ENCODE measurements at regions not wholly inside any gene's neighbourhood (a gene's known extent, or its start where the extent isn't known, plus 50 kb on each side); places are given as distances from the start of the nearest gene placed in this dataset.

DNA sequence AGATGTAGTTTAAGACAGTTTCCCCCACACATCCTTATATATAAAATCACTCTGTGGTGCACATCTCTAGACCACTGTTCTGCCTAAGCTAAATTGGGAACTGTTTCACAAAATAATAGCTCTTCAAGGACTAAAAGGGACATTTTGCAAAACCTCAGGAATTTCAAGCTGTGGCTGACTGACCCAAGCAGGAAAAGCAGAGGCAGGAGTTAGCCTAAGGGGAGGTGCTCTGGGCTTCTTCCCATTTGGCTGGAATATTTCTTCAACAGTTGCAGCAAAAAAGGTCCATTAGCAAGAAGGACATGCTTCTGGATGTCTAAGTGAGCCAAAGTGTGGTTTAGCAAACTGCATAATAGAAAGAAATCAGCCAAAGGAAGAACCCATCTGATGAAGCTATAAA, 551.2 kb upstream of the ANKRD30A start:
- Histone ChIP-seq H4K20me1 (replicated peaks in 1 of 2; ENCODE audit: control insufficient read depth in 1 of 2, insufficient read depth in 2 of 2, low read length in 2 of 2) (no peaks in the 10 kb centered on the region), H2BK5ac (ENCODE audit: low read depth, low read length) (no peak overlapping the region), H3K23ac (ENCODE audit: insufficient read length) (no peak overlapping the region), H2AFZ (ENCODE audit: low read length) (no peak overlapping the region), H2BK120ac (replicated peaks; ENCODE audit: low read depth, low read length) (no peak overlapping the region), H4K5ac (ENCODE audit: insufficient read length, low read depth, low read length) (no peak overlapping the region), H3K4me2 (ENCODE audit: insufficient read depth in 1 of 2, low read depth in 2 of 2, low read length in 2 of 2) (no peak overlapping the region), H3K23me2 (ENCODE audit: low read depth, low read length) (no peaks in the 10 kb centered on the region), H3K79me2 (ENCODE audit: control insufficient read depth in 1 of 2, insufficient read depth in 2 of 2, low read length in 2 of 2) (no peaks in the 10 kb centered on the region), H3K79me1 (ENCODE audit: low read depth, low read length) (no peaks in the 10 kb centered on the region), H3K9me3 (ENCODE audit: insufficient read depth in 2 of 2, low read depth in 1 of 2, low read length in 1 of 2) (no peaks in the 10 kb centered on the region), H3K4me1 (replicated peaks in 1 of 4; ENCODE audit: control insufficient read depth in 3 of 4, insufficient read depth in 4 of 4, low read length in 3 of 4) (no peaks in the 10 kb centered on the region), H2BK12ac (ENCODE audit: low read depth, low read length) (no peak overlapping the region), H2BK20ac (ENCODE audit: low read length) (no peak overlapping the region), H3K4me3 (ENCODE audit: extremely low read depth in 1 of 4, insufficient read depth in 2 of 4, low read depth in 3 of 4, low read length in 4 of 4) (no peak overlapping the region), H3K4ac (replicated peaks; ENCODE audit: insufficient read length, low read depth, low read length) (no peak overlapping the region), H3K27me3 (replicated peaks in 1 of 4; ENCODE audit: control insufficient read depth in 3 of 4, extremely low read depth in 1 of 4, insufficient read depth in 3 of 4, low read length in 3 of 4) (no peaks in the 10 kb centered on the region), H3K18ac (ENCODE audit: extremely low read depth, low read length) (no peak overlapping the region), H3K14ac (ENCODE audit: insufficient read length) (no peak overlapping the region), H2BK15ac (ENCODE audit: low read length) (no peak overlapping the region), H4K8ac (ENCODE audit: extremely low read depth, insufficient read depth, low read length) (no peak overlapping the region), H3K36me3 (ENCODE audit: control insufficient read depth in 2 of 4, insufficient read depth in 4 of 4, low read length in 3 of 4) (no peaks in the 10 kb centered on the region), H3K56ac (replicated peaks; ENCODE audit: insufficient read length, low read depth, low read length) (no peak overlapping the region), H4K91ac (replicated peaks; ENCODE audit: insufficient read length, low read length) (no peak overlapping the region), H3K9ac (replicated peaks in 1 of 4; ENCODE audit: extremely low read depth in 1 of 4, low read depth in 3 of 4, low read length in 3 of 4) (no peak overlapping the region), H3K27ac (ENCODE audit: low read depth, low read length) (no peak overlapping the region), H2AK5ac (ENCODE audit: low read depth, low read length) (no peak overlapping the region)
- FAIRE-seq (no peak), DNase-seq (ENCODE audit: low read depth in 1 of 2, low spot score in 2 of 2) (no peak)
- ChIA-PET CTCF (ENCODE audit: partially characterized antibody) (no interaction called here), POLR2A (ENCODE audit: partially characterized antibody) (no interaction called here)
- TF ChIP-seq USF2 (IDR thresholded peaks at IDR 0.05; ENCODE audit: low read length) (no peak), GABPA (IDR thresholded peaks at IDR 0.05; ENCODE audit: borderline replicate concordance, insufficient read depth, low read length) (no peak), POLR2AphosphoS5 (IDR thresholded peaks at IDR 0.05; ENCODE audit: low read depth, low read length) (no peak), SP2 (IDR thresholded peaks at IDR 0.05; ENCODE audit: low read length) (no peak), HDAC6 (IDR thresholded peaks at IDR 0.05; ENCODE audit: low read depth, low read length) (no peak), KDM4A (IDR thresholded peaks at IDR 0.05; ENCODE audit: low read depth, low read length, severe bottlenecking) (no peak), JUN (IDR thresholded peaks at IDR 0.05; ENCODE audit: low read depth, low read length) (no peak), SAP30 (IDR thresholded peaks at IDR 0.05; ENCODE audit: insufficient read depth, insufficient replicate concordance, low read length) (no peak), EZH2 (IDR thresholded peaks at IDR 0.05; ENCODE audit: low read depth, low read length, severe bottlenecking) (no peak)
